SK-N-MC (cell line): ENCODE measurements at regions not wholly inside any gene's neighbourhood (a gene's known extent, or its start where the extent isn't known, plus 50 kb on each side); places are given as distances from the start of the nearest gene placed in this dataset.

Experiments used
- EZH2 ChIP-seq: fragments of 200-600 bp; sonication (generic); IDR thresholded peaks from one replicate; pipeline ENCODE4 v1.6.1; 2017; ENCODE audit warnings: antibody characterized with exemption
- POLR2AphosphoS5 ChIP-seq: IDR thresholded peaks from 2 replicates; pipeline ENCODE4 v1.6.1; 2012; ENCODE audit warnings: mild to moderate bottlenecking, low read depth, low read length, borderline replicate concordance

DNA sequence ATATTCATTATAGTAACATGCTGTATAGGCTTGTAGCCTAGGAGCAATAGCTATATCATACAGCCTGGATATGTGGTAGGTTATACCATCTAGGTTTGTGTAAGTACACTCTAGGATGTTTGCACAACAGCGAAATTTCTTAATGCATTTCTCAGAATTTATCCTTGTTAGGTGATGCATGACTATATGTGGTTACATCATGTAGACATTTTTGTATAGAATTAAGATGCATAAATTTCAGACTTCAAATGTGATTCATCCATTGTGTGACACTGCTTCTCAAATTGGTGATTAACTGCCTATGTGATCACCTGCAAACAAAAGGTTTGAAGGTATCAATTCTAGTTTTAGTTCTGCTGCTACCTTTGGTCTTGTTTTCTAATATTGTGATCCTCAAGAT lies 1787.0 kb upstream of the PIK3C3 start:
- TF ChIP-seq EZH2 = no peak
- no peak for TF ChIP-seq POLR2AphosphoS5
